A673 (cell line): ENCODE measurements at regions not wholly inside any gene's neighbourhood (a gene's known extent, or its start where the extent isn't known, plus 50 kb on each side); places are given as distances from the start of the nearest gene placed in this dataset.
A peak's percentile ranks its signal among the peaks of the same experiment; 100 is the strongest.

Experiments used
- BruUV-seq: library from RNA; stranded (reverse); fragments of 400-500 nt; replicated peaks from 2 replicates; lab custom pipeline; 2021; lab: Mats Ljungman, UMichigan
- CTCF ChIA-PET: fragments of 300-600 bp; sonication (Branson Sonifier 250); formaldehyde crosslinking; loops from one replicate; lab custom pipeline; 2022; ENCODE audit warnings: antibody characterized with exemption; lab: Charles Lee
- POLR2A ChIA-PET: fragments of 300-600 bp; sonication (Branson Sonifier 250); formaldehyde crosslinking; loops from one replicate; lab custom pipeline; 2022; ENCODE audit warnings: antibody characterized with exemption; ENCODE audit not compliant: low non-redundant PET; lab: Charles Lee
- DNase-seq: peaks from one replicate; pipeline ENCODE4 v3.0.0-alpha.2; 2015; ENCODE audit warnings: low spot score
- H3K27ac ChIP-seq: fragments of 200-600 bp; sonication (generic); 2 replicates; pipeline ENCODE4 v1.5.1; 2016; ENCODE audit warnings: mixed run types, low read depth, mild to moderate bottlenecking, mixed read lengths, antibody characterized with exemption, low read length; ENCODE audit not compliant: poor library complexity, severe bottlenecking
- H3K27me3 ChIP-seq: fragments of 200-600 bp; sonication (generic); replicated peaks from 2 replicates; pipeline ENCODE4 v1.6.1; 2017; ENCODE audit warnings: mixed run types, low read depth, mild to moderate bottlenecking, mixed read lengths, antibody characterized with exemption, low read length; ENCODE audit not compliant: insufficient read depth, poor library complexity
- H3K36me3 ChIP-seq: fragments of 200-600 bp; sonication (generic); 2 replicates; pipeline ENCODE4 v1.6.1; 2016; ENCODE audit warnings: mixed run types, mild to moderate bottlenecking, mixed read lengths, antibody characterized with exemption, low read length; ENCODE audit not compliant: insufficient read depth, poor library complexity, severe bottlenecking
- H3K4me1 ChIP-seq: fragments of 200-600 bp; sonication (generic); 2 replicates; pipeline ENCODE4 v1.6.1; 2017; ENCODE audit warnings: mixed run types, mild to moderate bottlenecking, mixed read lengths, antibody characterized with exemption, low read length; ENCODE audit not compliant: insufficient read depth, poor library complexity, severe bottlenecking
- H3K4me3 ChIP-seq: fragments of 200-600 bp; sonication (generic); 2 replicates; pipeline ENCODE4 v1.5.1; 2016; ENCODE audit warnings: low read depth, mixed run types, mild to moderate bottlenecking, mixed read lengths, low read length; ENCODE audit not compliant: poor library complexity, severe bottlenecking
- H3K9me3 ChIP-seq: fragments of 200-600 bp; sonication (generic); 2 replicates; pipeline ENCODE4 v1.6.1; 2016; ENCODE audit warnings: mixed run types, low read depth, mild to moderate bottlenecking, mixed read lengths, antibody characterized with exemption, low read length; ENCODE audit not compliant: poor library complexity, severe bottlenecking
- EZH2 ChIP-seq: fragments of 200-600 bp; sonication (generic); IDR thresholded peaks from 2 replicates; pipeline ENCODE4 v1.6.1; 2017; ENCODE audit warnings: borderline replicate concordance, low read depth, mild to moderate bottlenecking, mixed read lengths, antibody characterized with exemption, low read length; ENCODE audit not compliant: poor library complexity, severe bottlenecking
- intact Hi-C: fragments of 100-400 bp; cut with micrococcal nuclease; formaldehyde crosslinking; loops from one replicate; pipeline ENCODE4 v1.10.0; 2022; ENCODE audit not compliant: unreplicated experiment
- TF ChIP-seq, protein P1 (sequence below): fragments of 300-800, 200-600 bp; sonication (generic); conservative IDR thresholded peaks from 2 replicates; pipeline ENCODE4 v1.5.1; 2017; ENCODE audit warnings: low read depth, mild to moderate bottlenecking, antibody characterized with exemption, low read length, moderate library complexity, mixed read lengths

- intact Hi-C loops = loop anchor here (1.0 to 10.0 kb wide), 2 partner anchors 152 to 429 kb away; no protein-coding TSS in a partner anchor
- H3K36me3 ChIP-seq = no peaks in the 10 kb centered on the region
- H3K9me3 ChIP-seq = no peaks in the 10 kb centered on the region
- CTCF ChIA-PET = interaction anchor here (1.4 kb wide), 1 partner anchor 152 kb away, joined by 3 read pairs; no protein-coding TSS in a partner anchor
- POLR2A ChIA-PET = no interaction called here
- no TSS peak for BruUV-seq
- H3K4me3 ChIP-seq = no peak overlapping the region
- TF ChIP-seq EZH2 = no peak
- TF ChIP-seq, protein P1, sequence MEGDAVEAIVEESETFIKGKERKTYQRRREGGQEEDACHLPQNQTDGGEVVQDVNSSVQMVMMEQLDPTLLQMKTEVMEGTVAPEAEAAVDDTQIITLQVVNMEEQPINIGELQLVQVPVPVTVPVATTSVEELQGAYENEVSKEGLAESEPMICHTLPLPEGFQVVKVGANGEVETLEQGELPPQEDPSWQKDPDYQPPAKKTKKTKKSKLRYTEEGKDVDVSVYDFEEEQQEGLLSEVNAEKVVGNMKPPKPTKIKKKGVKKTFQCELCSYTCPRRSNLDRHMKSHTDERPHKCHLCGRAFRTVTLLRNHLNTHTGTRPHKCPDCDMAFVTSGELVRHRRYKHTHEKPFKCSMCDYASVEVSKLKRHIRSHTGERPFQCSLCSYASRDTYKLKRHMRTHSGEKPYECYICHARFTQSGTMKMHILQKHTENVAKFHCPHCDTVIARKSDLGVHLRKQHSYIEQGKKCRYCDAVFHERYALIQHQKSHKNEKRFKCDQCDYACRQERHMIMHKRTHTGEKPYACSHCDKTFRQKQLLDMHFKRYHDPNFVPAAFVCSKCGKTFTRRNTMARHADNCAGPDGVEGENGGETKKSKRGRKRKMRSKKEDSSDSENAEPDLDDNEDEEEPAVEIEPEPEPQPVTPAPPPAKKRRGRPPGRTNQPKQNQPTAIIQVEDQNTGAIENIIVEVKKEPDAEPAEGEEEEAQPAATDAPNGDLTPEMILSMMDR = peak; percentile 66
- no peaks in the 10 kb centered on the region for H3K4me1 ChIP-seq
- H3K27ac ChIP-seq = no peak overlapping the region
- H3K27me3 ChIP-seq = no peaks in the 10 kb centered on the region
- DNase-seq = peak; percentile 51
These were observed 75.3 kb upstream of the BOC start for GRCh38 chr3:113136071-113136470.

DNA sequence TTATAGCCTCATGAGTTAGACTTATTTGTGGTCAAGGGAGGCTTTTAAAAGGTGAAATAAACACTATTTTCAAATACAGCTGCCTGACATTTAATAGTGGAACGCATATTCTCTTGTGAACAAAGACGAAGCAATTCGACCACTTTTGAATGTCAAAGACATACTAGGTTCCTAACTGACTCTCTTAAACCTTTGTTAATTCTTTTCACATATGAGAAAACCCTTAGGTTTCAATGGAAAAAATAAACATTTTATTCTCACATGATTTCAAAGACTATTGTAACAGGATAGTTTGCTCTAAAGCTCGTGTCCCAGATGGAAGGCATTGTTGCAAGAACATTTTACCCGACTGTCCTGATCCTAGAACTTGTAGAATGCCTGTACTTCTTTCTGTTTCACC lies 74.8 kb upstream of the BOC start:
- Histone ChIP-seq H3K4me1 (no peaks in the 10 kb centered on the region), H3K27ac (no peak overlapping the region), H3K27me3 (no peaks in the 10 kb centered on the region), H3K4me3 (no peak overlapping the region), H3K36me3 (no peaks in the 10 kb centered on the region), H3K9me3 (no peaks in the 10 kb centered on the region)
- ChIA-PET CTCF (interaction anchor here (1.4 kb wide), 1 partner anchor 152 kb away, joined by 3 read pairs; no protein-coding TSS in a partner anchor), POLR2A (interaction anchor here (0.7 kb wide), 1 partner anchor 1374 kb away, joined by 3 read pairs; no protein-coding TSS in a partner anchor)
- BruUV-seq = no TSS peak
- intact Hi-C loops = loop anchor here (1.0 to 10.0 kb wide), 2 partner anchors 152 to 428 kb away; no protein-coding TSS in a partner anchor
- no peak for DNase-seq
- TF ChIP-seq, protein P1 = no peak
- no peak for TF ChIP-seq EZH2

DNA sequence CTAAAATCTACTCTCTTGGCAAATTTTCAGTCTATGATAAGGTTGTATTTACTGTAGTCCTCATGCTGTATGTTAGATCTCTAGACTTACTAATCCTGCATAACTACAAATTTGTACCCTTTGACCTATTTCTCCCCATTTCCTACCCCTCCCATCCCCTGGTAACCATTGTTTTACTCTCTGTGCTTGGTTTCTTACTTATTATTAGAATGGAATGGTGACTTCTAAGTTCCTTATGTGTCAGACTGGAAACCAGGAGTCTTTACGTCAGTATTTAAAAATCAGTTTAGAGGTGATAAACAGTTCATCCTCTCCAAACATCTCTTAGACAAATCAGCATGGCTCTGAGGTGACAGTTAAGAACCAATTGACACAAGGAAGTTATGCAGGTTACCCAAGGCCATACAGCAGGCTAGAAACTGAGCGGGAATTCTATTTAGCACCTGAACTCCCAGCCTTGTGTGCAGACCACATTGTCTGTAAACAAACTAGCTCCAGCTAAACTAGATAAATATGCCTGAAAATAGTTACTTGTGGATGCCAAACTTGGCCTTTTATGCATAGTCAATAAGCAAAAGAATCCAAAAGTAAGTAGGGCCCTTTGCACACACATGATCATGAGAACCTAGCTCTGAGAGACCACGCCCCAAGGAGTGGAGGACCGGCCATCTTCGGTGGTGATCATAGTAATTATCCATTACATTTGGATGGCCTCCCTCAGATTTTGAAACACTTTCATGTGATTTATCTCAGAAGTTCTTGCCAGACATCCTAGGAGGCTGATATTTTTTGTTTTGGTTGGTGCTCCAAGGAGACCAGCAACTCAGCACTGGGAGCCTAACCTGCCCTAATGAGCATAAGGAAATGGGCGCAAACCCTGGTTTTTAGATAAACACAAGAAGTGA lies 72.3 kb upstream of the BOC start:
- BruUV-seq = no TSS peak
- CTCF ChIA-PET = no interaction called here
- DNase-seq = no peak
- intact Hi-C loops = loop anchor here (10.0 kb wide), 1 partner anchor 426 kb away; no protein-coding TSS in a partner anchor
- no peaks in the 10 kb centered on the region for H3K36me3 ChIP-seq
- peaks cover 10% of the 10 kb centered on the region for H3K27me3 ChIP-seq
- POLR2A ChIA-PET = no interaction called here
- H3K27ac ChIP-seq = no peak overlapping the region
- TF ChIP-seq, protein P1 = no peak
- no peak for TF ChIP-seq EZH2
- no peak overlapping the region for H3K4me3 ChIP-seq
- no peaks in the 10 kb centered on the region for H3K4me1 ChIP-seq
- H3K9me3 ChIP-seq = no peaks in the 10 kb centered on the region
